GM23248 (cell line): ENCODE measurements at regions not wholly inside any gene's neighbourhood (a gene's known extent, or its start where the extent isn't known, plus 50 kb on each side); places are given as distances from the start of the nearest gene placed in this dataset.

Experiments used
- EZH2 ChIP-seq: fragments of 200-600 bp; sonication (generic); IDR thresholded peaks from 2 replicates; pipeline ENCODE4 v1.6.1; 2018; ENCODE audit warnings: antibody characterized with exemption, mild to moderate bottlenecking; ENCODE audit not compliant: insufficient read depth, poor library complexity, severe bottlenecking
- EZH2phosphoT487 ChIP-seq: fragments of 200-600 bp; sonication (generic); IDR thresholded peaks from 2 replicates; pipeline ENCODE4 v1.6.1; 2018; ENCODE audit warnings: antibody characterized with exemption, moderate library complexity, mild to moderate bottlenecking, low read depth; ENCODE audit not compliant: insufficient read depth

- TF ChIP-seq EZH2 (no peak), EZH2phosphoT487 (no peak)
Observed at GRCh38 chr6:153832543-153832942, 206.5 kb upstream of the OPRM1 start.
